Calu3 (cell line): ENCODE measurements at regions not wholly inside any gene's neighbourhood (a gene's known extent, or its start where the extent isn't known, plus 50 kb on each side); places are given as distances from the start of the nearest gene placed in this dataset.
A peak's percentile ranks its signal among the peaks of the same experiment; 100 is the strongest.

Source experiments
- BruUV-seq: library from RNA; stranded (reverse); fragments of 400-500 nt; replicated peaks from 2 replicates; lab custom pipeline; 2021; lab: Mats Ljungman, UMichigan
- CTCF ChIA-PET: fragments of 300-600 bp; sonication (Branson Sonifier 250); formaldehyde crosslinking; loops from one replicate; lab custom pipeline; 2022; ENCODE audit warnings: antibody characterized with exemption; lab: Charles Lee
- DNase-seq: peaks from one replicate; pipeline ENCODE4 v3.0.0; 2022
- H3K27ac Mint-ChIP-seq: one replicate; pipeline ENCODE4 v1.8.0; 2022; ENCODE audit warnings: mixed read lengths; ENCODE audit not compliant: unreplicated experiment
- H3K27me3 Mint-ChIP-seq: one replicate; pipeline ENCODE4 v1.8.0; 2022; ENCODE audit warnings: mixed read lengths; ENCODE audit not compliant: unreplicated experiment
- H3K36me3 Mint-ChIP-seq: one replicate; pipeline ENCODE4 v1.8.0; 2022; ENCODE audit warnings: mild to moderate bottlenecking, moderate library complexity, mixed read lengths; ENCODE audit not compliant: insufficient read depth, unreplicated experiment
- H3K4me1 Mint-ChIP-seq: one replicate; pipeline ENCODE4 v1.8.0; 2022; ENCODE audit warnings: mild to moderate bottlenecking, low read depth, mixed read lengths; ENCODE audit not compliant: unreplicated experiment
- H3K4me3 Mint-ChIP-seq: one replicate; pipeline ENCODE4 v1.8.0; 2022; ENCODE audit warnings: mild to moderate bottlenecking, low read depth, moderate library complexity, mixed read lengths; ENCODE audit not compliant: unreplicated experiment
- H3K9me3 Mint-ChIP-seq: one replicate; pipeline ENCODE4 v1.8.0; 2022; ENCODE audit warnings: low read depth, mixed read lengths; ENCODE audit not compliant: unreplicated experiment
- CTCF ChIP-seq: fragments of 200-600 bp; IDR thresholded peaks from one replicate; pipeline ENCODE4 v1.8.0; 2022; ENCODE audit warnings: antibody characterized with exemption; ENCODE audit not compliant: unreplicated experiment
- intact Hi-C: fragments of 100-400 bp; cut with micrococcal nuclease; formaldehyde crosslinking; loops from one replicate; pipeline ENCODE4 v1.10.0; 2022; ENCODE audit not compliant: unreplicated experiment

- intact Hi-C loops, result no loop called here
- no peaks in the 10 kb centered on the region for H3K36me3 Mint-ChIP-seq
- no peaks in the 10 kb centered on the region for H3K4me1 Mint-ChIP-seq
- CTCF ChIA-PET, result no interaction called here
- peaks cover 16% of the 10 kb centered on the region for H3K27me3 Mint-ChIP-seq
- no peak overlapping the region for H3K27ac Mint-ChIP-seq
- TF ChIP-seq CTCF, result no peak
- DNase-seq, result no peak
- no TSS peak for BruUV-seq
- no peak overlapping the region for H3K4me3 Mint-ChIP-seq
- H3K9me3 Mint-ChIP-seq, result no peaks in the 10 kb centered on the region
Measured at GRCh38 chr17:83199500-83200201, 120.2 kb downstream of the METRNL start.

- Mint-ChIP-seq H3K4me1 (no peaks in the 10 kb centered on the region), H3K27me3 (peaks cover 16% of the 10 kb centered on the region), H3K27ac (no peak overlapping the region), H3K4me3 (no peak overlapping the region), H3K36me3 (no peaks in the 10 kb centered on the region), H3K9me3 (no peaks in the 10 kb centered on the region)
- BruUV-seq, result no TSS peak
- no peak for TF ChIP-seq CTCF
- CTCF ChIA-PET, result no interaction called here
- DNase-seq, result peak; percentile 33
- intact Hi-C loops, result no loop called here
Measured at GRCh38 chr17:83200231-83200699, 120.9 kb downstream of the METRNL start.

GRCh38 chr17:83200751-83201150 is 121.3 kb downstream of the METRNL start:
- Mint-ChIP-seq H3K4me3 (no peak overlapping the region), H3K4me1 (no peaks in the 10 kb centered on the region), H3K36me3 (no peaks in the 10 kb centered on the region), H3K27ac (no peak overlapping the region), H3K27me3 (peaks cover 16% of the 10 kb centered on the region), H3K9me3 (no peaks in the 10 kb centered on the region)
- TF ChIP-seq CTCF, result no peak
- DNase-seq, result no peak
- CTCF ChIA-PET, result no interaction called here
- intact Hi-C loops, result no loop called here
- no TSS peak for BruUV-seq

GRCh38 chr17:83201206-83202001 is 122.0 kb downstream of the METRNL start:
- DNase-seq, result no peak
- TF ChIP-seq CTCF, result no peak
- H3K9me3 Mint-ChIP-seq, result no peaks in the 10 kb centered on the region
- peaks cover 16% of the 10 kb centered on the region for H3K27me3 Mint-ChIP-seq
- CTCF ChIA-PET, result interaction anchor here (0.8 kb wide), 1 partner anchor 8 kb away, joined by 3 read pairs; no protein-coding TSS in a partner anchor
- no peaks in the 10 kb centered on the region for H3K36me3 Mint-ChIP-seq
- intact Hi-C loops, result no loop called here
- no peaks in the 10 kb centered on the region for H3K4me1 Mint-ChIP-seq
- no peak overlapping the region for H3K4me3 Mint-ChIP-seq
- no peak overlapping the region for H3K27ac Mint-ChIP-seq
- no TSS peak for BruUV-seq
